ENCODE measurements at regions not wholly inside any gene's neighbourhood (a gene's known extent, or its start where the extent isn't known, plus 50 kb on each side); places are given as distances from the start of the nearest gene placed in this dataset.

DNA sequence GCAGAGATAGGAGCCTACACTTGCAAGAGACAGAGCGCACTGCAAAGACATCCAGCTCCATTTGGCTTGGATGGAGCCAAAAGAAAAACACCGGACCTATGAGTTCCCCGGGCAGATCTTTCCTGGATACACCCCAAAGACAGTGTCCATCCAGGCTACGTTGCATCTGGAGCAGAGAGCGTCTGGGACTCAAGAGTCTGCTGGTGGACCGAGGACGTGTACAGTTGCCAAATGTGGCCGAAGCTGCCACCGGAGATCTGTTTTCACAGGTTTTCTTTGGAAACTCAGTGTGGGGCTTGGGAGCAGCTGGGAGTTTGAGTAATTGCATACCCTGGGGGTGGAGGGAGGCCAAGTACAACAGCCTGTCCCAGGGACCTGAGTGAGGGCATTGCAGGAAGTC, 192.3 kb upstream of the OSR1 start:
- DNase-seq (ENCODE audit: low read depth), result no peak
- POLR2A ChIA-PET, result no interaction called here
- H3K4me3 ChIP-seq (ENCODE audit: low read depth, low read length), result no peak overlapping the region
- peaks cover 9% of the 10 kb centered on the region for H3K27me3 ChIP-seq (ENCODE audit: control insufficient read depth, insufficient read depth, low read length)
- CTCF ChIA-PET, result interaction anchor here (1.0 kb wide), 1 partner anchor 9 kb away, joined by 3 read pairs; no protein-coding TSS in a partner anchor
- no peaks in the 10 kb centered on the region for H3K36me3 ChIP-seq (ENCODE audit: control insufficient read depth, insufficient read depth, low read length)
- TF ChIP-seq, protein P1, sequence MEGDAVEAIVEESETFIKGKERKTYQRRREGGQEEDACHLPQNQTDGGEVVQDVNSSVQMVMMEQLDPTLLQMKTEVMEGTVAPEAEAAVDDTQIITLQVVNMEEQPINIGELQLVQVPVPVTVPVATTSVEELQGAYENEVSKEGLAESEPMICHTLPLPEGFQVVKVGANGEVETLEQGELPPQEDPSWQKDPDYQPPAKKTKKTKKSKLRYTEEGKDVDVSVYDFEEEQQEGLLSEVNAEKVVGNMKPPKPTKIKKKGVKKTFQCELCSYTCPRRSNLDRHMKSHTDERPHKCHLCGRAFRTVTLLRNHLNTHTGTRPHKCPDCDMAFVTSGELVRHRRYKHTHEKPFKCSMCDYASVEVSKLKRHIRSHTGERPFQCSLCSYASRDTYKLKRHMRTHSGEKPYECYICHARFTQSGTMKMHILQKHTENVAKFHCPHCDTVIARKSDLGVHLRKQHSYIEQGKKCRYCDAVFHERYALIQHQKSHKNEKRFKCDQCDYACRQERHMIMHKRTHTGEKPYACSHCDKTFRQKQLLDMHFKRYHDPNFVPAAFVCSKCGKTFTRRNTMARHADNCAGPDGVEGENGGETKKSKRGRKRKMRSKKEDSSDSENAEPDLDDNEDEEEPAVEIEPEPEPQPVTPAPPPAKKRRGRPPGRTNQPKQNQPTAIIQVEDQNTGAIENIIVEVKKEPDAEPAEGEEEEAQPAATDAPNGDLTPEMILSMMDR (IDR thresholded peaks at IDR 0.05; ENCODE audit: insufficient read depth, low read depth, low read length), result no peak

DNA sequence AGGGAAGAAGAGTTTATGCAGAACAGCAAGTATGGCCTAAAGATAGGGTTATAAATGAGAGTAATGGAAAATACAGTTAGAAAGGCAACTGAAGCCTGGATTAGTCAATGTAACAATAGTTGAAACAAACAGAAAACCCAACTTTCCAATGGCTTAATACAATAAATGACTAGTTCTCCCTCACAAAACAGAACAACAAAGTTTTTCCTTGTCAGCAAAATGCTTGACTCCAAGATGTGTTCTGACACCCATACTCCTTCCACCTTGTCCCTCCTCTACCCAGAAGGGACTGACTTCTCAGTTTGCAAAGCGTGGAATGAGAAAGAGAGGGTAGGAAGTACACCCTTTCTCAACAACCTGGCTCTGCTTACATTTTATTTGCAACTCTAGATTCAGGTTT, 191.4 kb upstream of the OSR1 start:
- CTCF ChIA-PET, result no interaction called here
- Histone ChIP-seq H3K27me3 (ENCODE audit: control insufficient read depth, insufficient read depth, low read length) (peaks cover 6% of the 10 kb centered on the region), H3K4me3 (ENCODE audit: low read depth, low read length) (no peak overlapping the region), H3K36me3 (ENCODE audit: control insufficient read depth, insufficient read depth, low read length) (no peaks in the 10 kb centered on the region)
- TF ChIP-seq, protein P1 (IDR thresholded peaks at IDR 0.05; ENCODE audit: insufficient read depth, low read depth, low read length), result no peak
- POLR2A ChIA-PET, result no interaction called here
- no peak for DNase-seq (ENCODE audit: low read depth)

GRCh38 chr2:19548116-19548515, 189.7 kb upstream of the OSR1 start:
- CTCF ChIA-PET, result interaction anchor here (1.7 kb wide), 1 partner anchor 15 kb away, joined by 5 read pairs; no protein-coding TSS in a partner anchor
- peaks cover 2% of the 10 kb centered on the region for H3K27me3 ChIP-seq (ENCODE audit: control insufficient read depth, insufficient read depth, low read length)
- DNase-seq (ENCODE audit: low read depth), result no peak
- no peak overlapping the region for H3K4me3 ChIP-seq (ENCODE audit: low read depth, low read length)
- no peaks in the 10 kb centered on the region for H3K36me3 ChIP-seq (ENCODE audit: control insufficient read depth, insufficient read depth, low read length)
- TF ChIP-seq, protein P1 (IDR thresholded peaks at IDR 0.05; ENCODE audit: insufficient read depth, low read depth, low read length), result no peak
- POLR2A ChIA-PET, result no interaction called here

GRCh38 chr2:19547321-19547720, 188.9 kb upstream of the OSR1 start:
- Histone ChIP-seq H3K27me3 (ENCODE audit: control insufficient read depth, insufficient read depth, low read length) (peaks cover 2% of the 10 kb centered on the region; the same call in 1 of the 2 replicates), H3K4me3 (ENCODE audit: low read depth, low read length) (no peak overlapping the region), H3K36me3 (ENCODE audit: control insufficient read depth, insufficient read depth, low read length) (no peaks in the 10 kb centered on the region)
- no peak for DNase-seq (ENCODE audit: low read depth)
- TF ChIP-seq, protein P1 (IDR thresholded peaks at IDR 0.05; ENCODE audit: insufficient read depth, low read depth, low read length), result no peak
- CTCF ChIA-PET, result no interaction called here
- POLR2A ChIA-PET, result no interaction called here

GRCh38 chr2:19545507-19545906, 187.1 kb upstream of the OSR1 start:
- no peak overlapping the region for H3K4me3 ChIP-seq (ENCODE audit: low read depth, low read length)
- POLR2A ChIA-PET, result no interaction called here
- CTCF ChIA-PET, result no interaction called here
- no peak for DNase-seq (ENCODE audit: low read depth)
- peaks cover 1% of the 10 kb centered on the region; the same call in 1 of the 2 replicates for H3K27me3 ChIP-seq (ENCODE audit: control insufficient read depth, insufficient read depth, low read length)
- TF ChIP-seq, protein P1 (IDR thresholded peaks at IDR 0.05; ENCODE audit: insufficient read depth, low read depth, low read length), result no peak
- H3K36me3 ChIP-seq (ENCODE audit: control insufficient read depth, insufficient read depth, low read length), result no peaks in the 10 kb centered on the region
